GM19468 (cell line): ENCODE measurements at regions not wholly inside any gene's neighbourhood (a gene's known extent, or its start where the extent isn't known, plus 50 kb on each side); places are given as distances from the start of the nearest gene placed in this dataset.

ENCODE experiments used
- ATAC-seq: cut with Tn5 transposase; IDR thresholded peaks from one replicate; pipeline ENCODE4 v1.9.1; 2021; ENCODE audit warnings: mild to moderate bottlenecking, moderate library complexity, moderate number of reproducible peaks; ENCODE audit not compliant: unreplicated experiment; ENCODE audit errors: extremely low read depth

- no peak for ATAC-seq
Measured at GRCh38 chr7:18430810-18431209, 64.7 kb upstream of the HDAC9 start.

- no peak for ATAC-seq
Measured at GRCh38 chr7:18434171-18434570, 61.4 kb upstream of the HDAC9 start.

DNA sequence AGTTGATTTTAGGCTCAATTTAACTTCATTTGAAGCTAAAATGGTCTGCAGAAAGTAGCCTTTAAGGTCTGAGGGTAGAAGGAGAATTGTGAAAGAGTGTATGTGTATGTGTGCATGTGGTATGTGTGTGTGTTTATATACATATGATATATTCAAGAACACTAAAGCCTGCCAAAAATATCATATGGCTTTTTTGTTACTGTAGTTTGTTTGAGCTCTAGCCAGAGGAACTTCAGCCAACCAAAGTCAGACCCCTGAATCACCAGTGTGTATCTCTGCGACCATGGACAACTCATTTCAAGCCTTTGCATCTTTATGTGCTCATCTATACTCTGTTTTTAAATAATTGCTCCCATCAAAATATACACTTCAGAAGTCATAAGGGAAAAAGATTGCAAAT is 58.4 kb upstream of the HDAC9 start:
- no peak for ATAC-seq

DNA sequence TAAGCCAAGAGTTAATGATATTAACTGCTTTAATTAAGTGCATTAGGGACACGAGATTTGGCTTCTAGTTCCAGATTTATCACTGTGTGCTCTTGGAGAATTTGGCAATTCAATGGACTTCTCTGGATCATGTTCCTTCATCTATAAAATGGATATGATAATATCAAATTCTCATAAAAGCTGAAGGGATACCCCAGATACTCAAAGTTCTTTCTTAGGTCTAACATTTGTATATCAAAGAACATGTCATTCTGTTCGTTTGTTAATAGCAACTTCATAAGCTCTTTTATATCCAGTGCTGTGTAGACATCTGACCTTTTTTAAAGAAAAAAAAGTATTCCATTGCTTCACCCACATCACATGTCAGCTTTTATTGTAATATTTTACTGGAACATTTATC is 54.6 kb upstream of the HDAC9 start:
- no peak for ATAC-seq

- no peak for ATAC-seq
Measured at GRCh38 chr7:18444826-18445225, 50.7 kb upstream of the HDAC9 start.

GRCh38 chr7:18445483-18445882 is 50.1 kb upstream of the HDAC9 start:
- no peak for ATAC-seq
